Osteoblast (primary cell): ENCODE measurements at regions not wholly inside any gene's neighbourhood (a gene's known extent, or its start where the extent isn't known, plus 50 kb on each side); places are given as distances from the start of the nearest gene placed in this dataset.

Source experiments
- DNase-seq: peaks from one replicate; pipeline ENCODE4 v3.0.0; 2011; ENCODE audit warnings: low spot score, mixed read lengths; ENCODE audit not compliant: insufficient read length; ENCODE audit errors: missing footprints
- H2AFZ ChIP-seq: 2 replicates; pipeline ENCODE4 v1.6.0; 2011; ENCODE audit warnings: mild to moderate bottlenecking, low read length
- H3K27ac ChIP-seq: 2 replicates; pipeline ENCODE4 v1.5.1; 2011; ENCODE audit warnings: mild to moderate bottlenecking, low read depth, low read length, moderate library complexity
- H3K27me3 ChIP-seq: 2 replicates; pipeline ENCODE4 v1.6.0; 2012; ENCODE audit warnings: mild to moderate bottlenecking, control low read depth, inconsistent platforms, low read length, moderate library complexity; ENCODE audit not compliant: insufficient read depth
- H3K36me3 ChIP-seq: 2 replicates; pipeline ENCODE4 v1.5.1; 2011; ENCODE audit warnings: mild to moderate bottlenecking, low read length, control low read depth, moderate library complexity; ENCODE audit not compliant: insufficient read depth
- H3K4me1 ChIP-seq: 2 replicates; pipeline ENCODE4 v1.5.1; 2011; ENCODE audit warnings: mild to moderate bottlenecking, low read length, control low read depth, moderate library complexity; ENCODE audit not compliant: insufficient read depth
- H3K4me2 ChIP-seq: 2 replicates; pipeline ENCODE4 v1.6.0; 2011; ENCODE audit warnings: mild to moderate bottlenecking, low read length; ENCODE audit not compliant: insufficient read depth
- H3K4me3 ChIP-seq: fragments of 200-600 bp; sonication (generic); 3 replicates; pipeline ENCODE4 v1.5.1; 2012; ENCODE audit warnings: mild to moderate bottlenecking, low read length, inconsistent platforms; ENCODE audit not compliant: insufficient read depth
- H3K79me2 ChIP-seq: 2 replicates; pipeline ENCODE4 v1.6.0; 2012; ENCODE audit warnings: mild to moderate bottlenecking, low read length, control low read depth, inconsistent platforms; ENCODE audit not compliant: insufficient read depth
- H3K9me3 ChIP-seq: 2 replicates; pipeline ENCODE4 v1.5.1; 2011; ENCODE audit warnings: low read depth, low read length, control low read depth
- H4K20me1 ChIP-seq: 2 replicates; pipeline ENCODE4 v1.6.0; 2012; ENCODE audit warnings: mild to moderate bottlenecking, low read length, control low read depth; ENCODE audit not compliant: insufficient read depth
- CTCF ChIP-seq: IDR thresholded peaks from 2 replicates; pipeline ENCODE4 v1.5.1; 2011; ENCODE audit warnings: mild to moderate bottlenecking, low read depth, low read length, moderate library complexity; ENCODE audit errors: extremely low read depth

GRCh38 chr3:84487296-84487695 lies 471.5 kb upstream of the CADM2 start:
- Histone ChIP-seq H4K20me1 (no peaks in the 10 kb centered on the region), H3K27ac (no peak overlapping the region), H3K79me2 (no peaks in the 10 kb centered on the region), H3K27me3 (no peaks in the 10 kb centered on the region), H3K4me3 (no peak overlapping the region), H3K9me3 (no peaks in the 10 kb centered on the region), H3K4me2 (no peak overlapping the region), H2AFZ (no peak overlapping the region), H3K36me3 (no peaks in the 10 kb centered on the region), H3K4me1 (no peaks in the 10 kb centered on the region)
- DNase-seq, result no peak
- TF ChIP-seq CTCF, result no peak

GRCh38 chr3:84504761-84505160 lies 454.0 kb upstream of the CADM2 start:
- Histone ChIP-seq H2AFZ (no peak overlapping the region), H3K79me2 (no peaks in the 10 kb centered on the region), H3K4me2 (no peak overlapping the region), H3K9me3 (no peaks in the 10 kb centered on the region), H3K27me3 (no peaks in the 10 kb centered on the region), H3K4me1 (no peaks in the 10 kb centered on the region), H3K36me3 (no peaks in the 10 kb centered on the region), H3K4me3 (no peak overlapping the region), H3K27ac (no peak overlapping the region), H4K20me1 (no peaks in the 10 kb centered on the region)
- no peak for TF ChIP-seq CTCF
- no peak for DNase-seq

DNA sequence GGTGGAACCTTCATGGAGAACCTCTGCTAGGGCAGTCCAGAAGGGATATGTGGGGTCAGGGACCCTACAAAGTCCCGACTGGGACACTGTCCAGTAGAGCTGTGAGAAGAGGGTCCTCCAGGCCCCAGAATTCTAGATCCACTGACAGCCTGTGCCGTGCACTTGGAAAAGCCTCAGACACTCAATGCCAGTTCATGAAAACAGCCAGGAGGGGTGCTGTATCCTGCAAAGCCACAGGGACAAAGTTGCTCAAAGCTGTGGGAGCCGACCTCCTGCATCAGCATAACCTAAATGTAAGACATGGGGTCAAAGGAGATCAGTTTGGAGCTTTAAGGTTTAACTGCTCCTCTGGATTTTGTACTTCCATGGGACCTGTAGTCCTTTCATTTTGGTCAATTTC lies 448.8 kb upstream of the CADM2 start:
- no peaks in the 10 kb centered on the region for H3K4me1 ChIP-seq
- H3K79me2 ChIP-seq, result no peaks in the 10 kb centered on the region
- H2AFZ ChIP-seq, result no peak overlapping the region
- H3K9me3 ChIP-seq, result no peaks in the 10 kb centered on the region
- no peak overlapping the region for H3K27ac ChIP-seq
- TF ChIP-seq CTCF, result no peak
- no peak for DNase-seq
- no peaks in the 10 kb centered on the region for H3K27me3 ChIP-seq
- no peak overlapping the region for H3K4me2 ChIP-seq
- no peaks in the 10 kb centered on the region for H4K20me1 ChIP-seq
- no peak overlapping the region for H3K4me3 ChIP-seq
- no peaks in the 10 kb centered on the region for H3K36me3 ChIP-seq

DNA sequence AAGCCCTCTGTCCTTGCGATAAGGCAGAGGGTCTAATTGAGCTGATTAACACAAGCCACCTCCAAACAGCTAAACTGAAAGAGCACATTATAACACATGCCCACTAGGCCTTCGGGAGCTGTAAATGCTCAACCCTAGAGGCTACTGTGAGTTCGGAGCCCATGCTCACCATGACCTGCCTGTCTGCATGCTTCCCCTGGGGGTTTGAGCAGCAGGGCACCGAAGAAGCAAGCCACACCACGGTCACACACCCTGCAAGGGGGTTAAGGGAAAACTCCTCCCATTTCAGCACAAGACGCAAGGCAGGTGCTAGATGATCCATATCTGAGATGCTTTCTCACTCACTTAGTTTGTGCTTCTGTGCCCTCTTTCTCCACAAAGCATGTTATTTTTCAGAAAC lies 435.9 kb upstream of the CADM2 start:
- no peaks in the 10 kb centered on the region for H3K27me3 ChIP-seq
- H4K20me1 ChIP-seq, result no peaks in the 10 kb centered on the region
- no peak overlapping the region for H3K4me3 ChIP-seq

More for the DNA sequence above, 435.9 kb upstream of the CADM2 start:
- Histone ChIP-seq H3K36me3 (no peaks in the 10 kb centered on the region), H3K79me2 (no peaks in the 10 kb centered on the region), H3K27ac (no peak overlapping the region), H3K4me1 (no peaks in the 10 kb centered on the region), H2AFZ (no peak overlapping the region), H3K4me2 (no peak overlapping the region), H3K9me3 (no peaks in the 10 kb centered on the region)
- no peak for DNase-seq
- no peak for TF ChIP-seq CTCF
